ENCODE measurements at regions not wholly inside any gene's neighbourhood (a gene's known extent, or its start where the extent isn't known, plus 50 kb on each side); places are given as distances from the start of the nearest gene placed in this dataset.
"Not testable (repeated sequence)": the region's sequence is repeated elsewhere in the genome, so short reads cannot be mapped to it uniquely, and the experiment has no call there.

GRCh38 chr9:135377431-135377830 lies 102.2 kb upstream of the PPP1R26 start:
- Mint-ChIP-seq H3K4me1 (no peaks in the 10 kb centered on the region), H3K9me3 (ENCODE audit: low read depth) (no peaks in the 10 kb centered on the region), H3K27me3 (no peaks in the 10 kb centered on the region), H3K27ac (no peak overlapping the region), H3K36me3 (no peaks in the 10 kb centered on the region), H3K4me3 (no peak overlapping the region)
- no peak for DNase-seq
- CTCF ChIA-PET: no interaction called here
- no peak for ATAC-seq

GRCh38 chr9:135378751-135379150 lies 100.8 kb upstream of the PPP1R26 start:
- no peak for ATAC-seq

DNA sequence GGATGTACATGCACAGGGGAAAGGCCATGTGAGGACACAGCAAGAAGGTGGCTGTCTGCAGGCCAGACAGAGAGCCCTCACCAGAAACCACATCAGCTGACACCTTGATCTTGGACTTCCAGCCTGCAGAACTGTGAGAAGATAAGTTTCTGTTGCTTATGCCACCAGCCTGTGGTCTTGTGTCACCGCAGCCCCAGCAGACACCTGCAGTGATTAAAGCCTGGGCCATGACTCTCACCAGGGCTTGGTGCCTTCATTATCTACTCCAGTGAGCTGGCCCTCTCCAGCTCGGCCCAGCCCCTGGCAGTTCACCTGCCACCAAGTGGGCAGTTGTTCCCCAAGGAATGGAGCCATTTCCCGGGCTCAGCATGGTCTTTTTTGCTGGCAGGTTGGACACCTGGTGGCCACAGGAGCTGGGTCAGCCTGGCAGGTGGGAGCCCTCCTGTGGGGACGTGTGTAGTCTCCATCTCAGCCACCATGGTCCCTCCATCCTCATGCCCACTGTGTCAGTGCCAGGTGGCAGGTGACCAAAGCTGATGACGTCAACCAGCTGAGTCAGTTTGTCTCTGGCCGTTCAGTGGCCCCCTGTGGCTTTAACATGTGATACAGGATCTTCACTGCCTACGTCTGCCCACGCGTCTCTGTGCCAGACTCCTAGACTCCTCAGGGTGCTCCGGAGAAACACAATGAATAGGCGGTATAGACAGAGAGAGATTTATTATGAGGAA lies 99.9 kb upstream of the PPP1R26 start:
- DNase-seq (no peak), ATAC-seq (no peak)
- CTCF ChIA-PET: no interaction called here
- H3K27ac Mint-ChIP-seq: no peak overlapping the region
- no peaks in the 10 kb centered on the region for H3K4me1 Mint-ChIP-seq
- no peaks in the 10 kb centered on the region for H3K27me3 Mint-ChIP-seq
- H3K4me3 Mint-ChIP-seq: no peak overlapping the region
- H3K36me3 Mint-ChIP-seq: no peaks in the 10 kb centered on the region
- H3K9me3 Mint-ChIP-seq (ENCODE audit: low read depth): no peaks in the 10 kb centered on the region

More at GRCh38 chr9:135378751-135379150, 100.8 kb upstream of the PPP1R26 start:
- H3K27ac Mint-ChIP-seq: no peak overlapping the region
- CTCF ChIA-PET: no interaction called here
- H3K27me3 Mint-ChIP-seq: no peaks in the 10 kb centered on the region
- no peaks in the 10 kb centered on the region for H3K4me1 Mint-ChIP-seq
- H3K36me3 Mint-ChIP-seq: no peaks in the 10 kb centered on the region
- DNase-seq: no peak
- H3K4me3 Mint-ChIP-seq: no peak overlapping the region
- H3K9me3 Mint-ChIP-seq (ENCODE audit: low read depth): no peaks in the 10 kb centered on the region

DNA sequence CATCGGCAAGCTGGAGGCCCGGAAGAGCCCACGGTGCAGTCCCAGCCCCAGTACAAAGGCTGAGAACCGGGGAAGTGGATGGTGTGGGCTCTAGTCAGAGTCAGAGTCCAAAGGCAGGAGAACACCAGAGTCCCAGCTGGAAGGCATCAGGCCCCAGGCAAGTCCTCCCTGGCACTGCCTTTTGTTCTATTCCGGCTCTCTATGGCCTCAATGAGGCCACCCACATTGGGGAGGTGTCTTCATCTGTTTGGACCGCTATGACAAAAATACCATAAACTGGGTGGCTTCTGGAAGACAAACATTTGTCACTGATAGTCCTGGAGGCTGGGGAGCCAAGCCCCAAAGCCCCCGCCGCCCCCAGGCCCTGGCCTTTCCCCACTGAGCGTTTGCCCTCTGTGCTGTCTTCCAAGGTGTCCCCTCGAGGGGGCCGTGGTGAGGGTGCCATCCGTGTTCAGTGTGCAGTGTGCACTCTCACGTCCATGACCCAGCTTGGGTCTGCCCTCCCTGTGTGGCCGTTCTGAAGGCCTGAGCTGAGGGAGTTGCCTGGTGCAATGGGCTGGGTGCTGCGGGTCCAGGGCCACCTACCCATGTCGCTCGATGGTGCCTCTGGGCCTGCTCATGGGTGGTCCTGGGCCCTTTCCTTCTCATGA lies 99.1 kb upstream of the PPP1R26 start:
- Mint-ChIP-seq H3K27ac (no peak overlapping the region), H3K9me3 (ENCODE audit: low read depth) (no peaks in the 10 kb centered on the region), H3K27me3 (no peaks in the 10 kb centered on the region), H3K4me1 (no peaks in the 10 kb centered on the region), H3K4me3 (no peak overlapping the region), H3K36me3 (no peaks in the 10 kb centered on the region)
- CTCF ChIA-PET: no interaction called here
- no peak for DNase-seq
- no peak for ATAC-seq

GRCh38 chr9:135381762-135382310 lies 97.7 kb upstream of the PPP1R26 start:
- ATAC-seq (no peak), DNase-seq (no peak)
- no peaks in the 10 kb centered on the region for H3K27me3 Mint-ChIP-seq
- CTCF ChIA-PET: no interaction called here
- no peaks in the 10 kb centered on the region for H3K9me3 Mint-ChIP-seq (ENCODE audit: low read depth)
- H3K27ac Mint-ChIP-seq: no peak overlapping the region
- no peaks in the 10 kb centered on the region for H3K4me1 Mint-ChIP-seq
- no peak overlapping the region for H3K4me3 Mint-ChIP-seq
- H3K36me3 Mint-ChIP-seq: no peaks in the 10 kb centered on the region

GRCh38 chr9:135384226-135384625 lies 95.4 kb upstream of the PPP1R26 start:
- no peak for ATAC-seq
- Mint-ChIP-seq H3K27me3 (no peaks in the 10 kb centered on the region), H3K27ac (no peak overlapping the region), H3K4me3 (peak overlapping the region; percentile 2), H3K4me1 (no peaks in the 10 kb centered on the region), H3K9me3 (ENCODE audit: low read depth) (no peaks in the 10 kb centered on the region), H3K36me3 (no peaks in the 10 kb centered on the region)
- no peak for DNase-seq
- CTCF ChIA-PET: no interaction called here

DNA sequence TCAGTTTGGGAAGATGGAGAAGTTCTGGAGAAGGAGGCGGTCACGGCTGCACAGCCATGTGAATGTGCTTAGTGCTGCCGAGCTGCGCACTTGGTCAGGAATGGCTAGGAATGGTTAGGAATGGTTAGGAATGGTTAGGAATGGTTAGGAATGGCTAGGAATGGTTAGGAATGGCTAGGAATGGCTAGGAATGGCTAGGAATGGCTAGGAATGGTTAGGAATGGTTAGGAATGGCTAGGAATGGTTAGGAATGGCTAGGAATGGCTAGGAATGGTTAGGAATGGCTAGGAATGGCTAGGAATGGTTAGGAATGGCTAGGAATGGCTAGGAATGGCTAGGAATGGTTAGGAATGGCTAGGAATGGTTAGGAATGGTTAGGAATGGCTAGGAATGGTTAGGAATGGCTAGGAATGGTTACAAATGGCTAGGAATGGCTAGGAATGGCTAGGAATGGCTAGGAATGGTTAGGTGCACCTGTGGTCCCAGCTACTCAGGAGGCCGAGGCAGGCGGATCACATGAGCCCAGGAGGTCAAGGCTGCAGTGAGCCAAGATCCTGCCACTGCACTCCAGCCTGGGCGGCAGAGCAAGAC lies 94.7 kb upstream of the PPP1R26 start:
- peak overlapping the region; percentile 45 for H3K27ac Mint-ChIP-seq

GRCh38 chr9:135385793-135386192 lies 93.8 kb upstream of the PPP1R26 start:
- no peaks in the 10 kb centered on the region for H3K36me3 Mint-ChIP-seq
- CTCF ChIA-PET: no interaction called here
- DNase-seq: no peak
- H3K4me1 Mint-ChIP-seq: no peaks in the 10 kb centered on the region
- H3K9me3 Mint-ChIP-seq (ENCODE audit: low read depth): no peaks in the 10 kb centered on the region
- ATAC-seq: no peak
- H3K4me3 Mint-ChIP-seq: no peak overlapping the region
- H3K27ac Mint-ChIP-seq: no peak overlapping the region
- no peaks in the 10 kb centered on the region for H3K27me3 Mint-ChIP-seq

More for the DNA sequence above, 94.7 kb upstream of the PPP1R26 start:
- ATAC-seq; CTCF ChIA-PET; H3K36me3 Mint-ChIP-seq; H3K4me1 Mint-ChIP-seq; DNase-seq; H3K27me3 Mint-ChIP-seq; H3K9me3 Mint-ChIP-seq (ENCODE audit: low read depth): not testable (repeated sequence)
- peak overlapping the region; percentile 2 for H3K4me3 Mint-ChIP-seq

GRCh38 chr9:135387976-135388375 lies 91.6 kb upstream of the PPP1R26 start:
- ATAC-seq: no peak
- Mint-ChIP-seq H3K4me3 (no peak overlapping the region), H3K4me1 (no peaks in the 10 kb centered on the region), H3K9me3 (ENCODE audit: low read depth) (no peaks in the 10 kb centered on the region), H3K27me3 (no peaks in the 10 kb centered on the region), H3K36me3 (no peaks in the 10 kb centered on the region), H3K27ac (no peak overlapping the region)
- CTCF ChIA-PET: no interaction called here
- no peak for DNase-seq

GRCh38 chr9:135388530-135388929 lies 91.1 kb upstream of the PPP1R26 start:
- Mint-ChIP-seq H3K36me3 (no peaks in the 10 kb centered on the region), H3K4me3 (no peak overlapping the region), H3K4me1 (no peaks in the 10 kb centered on the region), H3K27me3 (no peaks in the 10 kb centered on the region), H3K9me3 (ENCODE audit: low read depth) (no peaks in the 10 kb centered on the region), H3K27ac (no peak overlapping the region)
- DNase-seq (no peak), ATAC-seq (no peak)
- CTCF ChIA-PET: no interaction called here

- no peaks in the 10 kb centered on the region for H3K4me1 Mint-ChIP-seq
- ATAC-seq: no peak
- H3K27ac Mint-ChIP-seq: no peak overlapping the region
- DNase-seq: no peak
- no peak overlapping the region for H3K4me3 Mint-ChIP-seq
- CTCF ChIA-PET: no interaction called here
- no peaks in the 10 kb centered on the region for H3K36me3 Mint-ChIP-seq
- H3K9me3 Mint-ChIP-seq (ENCODE audit: low read depth): no peaks in the 10 kb centered on the region
- no peaks in the 10 kb centered on the region for H3K27me3 Mint-ChIP-seq
These were observed 87.8 kb upstream of the PPP1R26 start for GRCh38 chr9:135391759-135392158.

- H3K27me3 Mint-ChIP-seq: no peaks in the 10 kb centered on the region
- H3K27ac Mint-ChIP-seq: no peak overlapping the region
- no peak overlapping the region for H3K4me3 Mint-ChIP-seq
- H3K36me3 Mint-ChIP-seq: no peaks in the 10 kb centered on the region
- H3K9me3 Mint-ChIP-seq (ENCODE audit: low read depth): no peaks in the 10 kb centered on the region
- CTCF ChIA-PET: no interaction called here
- no peaks in the 10 kb centered on the region for H3K4me1 Mint-ChIP-seq
- ATAC-seq (no peak), DNase-seq (no peak)
These were observed 87.1 kb upstream of the PPP1R26 start for GRCh38 chr9:135392511-135392910.

DNA sequence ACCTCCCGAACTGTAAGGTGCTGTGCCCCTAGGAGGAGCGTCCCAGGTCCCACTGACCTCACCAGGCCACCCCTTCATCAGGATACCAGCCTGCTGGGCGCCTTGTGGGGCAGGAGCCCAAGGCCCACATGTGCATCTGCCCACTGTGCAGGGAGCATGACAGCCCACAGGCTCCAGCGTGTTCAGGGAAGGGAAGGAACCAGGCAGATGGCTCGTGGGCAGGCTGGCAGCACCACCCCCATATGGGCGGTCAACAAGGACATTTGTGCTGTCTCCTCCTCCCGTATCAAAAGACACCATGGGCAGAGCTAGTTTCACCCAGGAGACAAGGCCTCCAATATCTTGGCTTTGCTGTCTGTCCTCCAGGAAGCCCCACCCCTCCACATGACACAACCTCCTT lies 85.5 kb upstream of the PPP1R26 start:
- no peak overlapping the region for H3K4me3 Mint-ChIP-seq
- no peaks in the 10 kb centered on the region for H3K27me3 Mint-ChIP-seq
- H3K36me3 Mint-ChIP-seq: no peaks in the 10 kb centered on the region
- H3K9me3 Mint-ChIP-seq (ENCODE audit: low read depth): no peaks in the 10 kb centered on the region
- DNase-seq (no peak), ATAC-seq (no peak)
- CTCF ChIA-PET: no interaction called here
- H3K27ac Mint-ChIP-seq: no peak overlapping the region
- no peaks in the 10 kb centered on the region for H3K4me1 Mint-ChIP-seq
